MM.1S (cell line): ENCODE measurements at regions not wholly inside any gene's neighbourhood (a gene's known extent, or its start where the extent isn't known, plus 50 kb on each side); places are given as distances from the start of the nearest gene placed in this dataset.
A peak's percentile ranks its signal among the peaks of the same experiment; 100 is the strongest.

Experiments used
- DNase-seq: peaks from one replicate; pipeline ENCODE4 v3.0.0-alpha.2; 2015
- H2AFZ ChIP-seq: fragments of 300-600 bp; sonication (generic); 2 replicates; pipeline ENCODE4 v1.6.0; 2016; ENCODE audit warnings: antibody characterized with exemption, low read length
- H3F3A ChIP-seq: fragments of 300-600 bp; sonication (generic); 2 replicates; pipeline ENCODE4 v1.6.1; 2016; ENCODE audit warnings: mild to moderate bottlenecking, antibody characterized with exemption, low read length, moderate library complexity, mixed read lengths; ENCODE audit not compliant: insufficient read depth
- H3K27ac ChIP-seq: fragments of 300-600 bp; sonication (generic); 2 replicates; pipeline ENCODE4 v1.5.1; 2016; ENCODE audit warnings: mild to moderate bottlenecking, low read length
- H3K27me3 ChIP-seq: fragments of 300-600 bp; sonication (generic); replicated peaks from 2 replicates; pipeline ENCODE4 v1.6.0; 2016; ENCODE audit warnings: low read length; ENCODE audit not compliant: insufficient read depth
- H3K36me3 ChIP-seq: fragments of 300-600 bp; sonication (generic); replicated peaks from 2 replicates; pipeline ENCODE4 v1.6.1; 2016; ENCODE audit warnings: mild to moderate bottlenecking, low read length, mixed read lengths; ENCODE audit not compliant: insufficient read depth
- H3K4me1 ChIP-seq: fragments of 300-600 bp; sonication (generic); 2 replicates; pipeline ENCODE4 v1.6.1; 2016; ENCODE audit warnings: low read length, mixed read lengths
- H3K4me2 ChIP-seq: fragments of 300-600 bp; sonication (generic); 2 replicates; pipeline ENCODE4 v1.6.0; 2016; ENCODE audit warnings: low read depth, low read length
- H3K4me3 ChIP-seq: fragments of 300-600 bp; sonication (generic); 2 replicates; pipeline ENCODE4 v1.5.1; 2016; ENCODE audit warnings: low read length, mixed read lengths
- H3K79me2 ChIP-seq: fragments of 300-600 bp; sonication (generic); 2 replicates; pipeline ENCODE4 v1.6.1; 2016; ENCODE audit warnings: mixed run types, low read length, mixed read lengths
- H3K9ac ChIP-seq: fragments of 300-600 bp; sonication (generic); 2 replicates; pipeline ENCODE4 v1.6.1; 2016; ENCODE audit warnings: low read length, mixed read lengths
- H3K9me2 ChIP-seq: fragments of 300-600 bp; sonication (generic); replicated peaks from 2 replicates; pipeline ENCODE4 v1.6.1; 2016; ENCODE audit warnings: mild to moderate bottlenecking, low read length, mixed read lengths; ENCODE audit not compliant: insufficient read depth
- H3K9me3 ChIP-seq: fragments of 300-600 bp; sonication (generic); replicated peaks from 2 replicates; pipeline ENCODE4 v1.6.1; 2016; ENCODE audit warnings: mild to moderate bottlenecking, low read length, mixed read lengths; ENCODE audit not compliant: insufficient read depth
- H4K20me1 ChIP-seq: fragments of 300-600 bp; sonication (generic); 2 replicates; pipeline ENCODE4 v1.6.1; 2016; ENCODE audit warnings: mild to moderate bottlenecking, low read length, moderate library complexity, mixed read lengths; ENCODE audit not compliant: insufficient read depth
- CTCF ChIP-seq: fragments of 300-600 bp; sonication (generic); IDR thresholded peaks from 2 replicates; pipeline ENCODE4 v1.5.1; 2016; ENCODE audit warnings: antibody characterized with exemption, low read length, mixed read lengths
- EZH2 ChIP-seq: fragments of 300-600 bp; sonication (generic); optimal IDR thresholded peaks from 2 replicates; pipeline ENCODE3; 2017; ENCODE audit warnings: low read depth, mild to moderate bottlenecking, antibody characterized with exemption, low read length, mixed read lengths
- EZH2phosphoT487 ChIP-seq: fragments of 300-600 bp; sonication (generic); IDR thresholded peaks from 2 replicates; pipeline ENCODE4 v1.6.1; 2018; ENCODE audit warnings: antibody characterized with exemption, low read length

DNA sequence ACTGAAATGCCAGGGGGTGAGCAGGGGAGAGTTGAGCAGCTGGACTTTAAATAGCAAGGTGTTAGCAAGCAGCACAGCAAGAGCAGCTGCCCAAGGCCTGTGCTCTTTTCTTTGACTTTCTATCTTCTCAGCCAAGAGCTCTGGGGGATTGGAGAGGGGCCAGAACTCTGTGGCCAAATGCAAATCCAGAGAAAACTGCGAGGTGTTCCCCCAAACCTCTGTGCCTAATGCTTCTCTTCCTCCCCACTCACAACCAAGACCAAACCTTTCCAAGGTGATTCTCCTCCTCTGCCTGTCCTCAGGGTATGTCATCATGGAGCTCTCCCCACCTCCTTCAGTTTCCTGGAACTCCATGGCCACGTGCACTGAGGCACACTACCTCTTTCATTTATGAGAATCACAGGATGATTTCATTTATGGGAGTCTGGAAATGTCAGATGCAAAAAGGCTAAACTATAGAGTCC, 118.7 kb upstream of the WWC1 start:
- no peak overlapping the region for H3K4me2 ChIP-seq
- H3K9ac ChIP-seq, result no peak overlapping the region
- peaks cover 24% of the 10 kb centered on the region for H3K4me1 ChIP-seq
- H2AFZ ChIP-seq, result no peak overlapping the region
- TF ChIP-seq EZH2phosphoT487 (no peak), EZH2 (no peak), CTCF (no peak)
- H4K20me1 ChIP-seq, result no peaks in the 10 kb centered on the region
- H3K9me3 ChIP-seq, result no peaks in the 10 kb centered on the region
- no peak for DNase-seq
- no peaks in the 10 kb centered on the region for H3K9me2 ChIP-seq
- H3K79me2 ChIP-seq, result no peaks in the 10 kb centered on the region
- H3F3A ChIP-seq, result peaks cover 13% of the 10 kb centered on the region
- H3K27ac ChIP-seq, result no peak overlapping the region
- H3K4me3 ChIP-seq, result no peak overlapping the region
- no peaks in the 10 kb centered on the region for H3K36me3 ChIP-seq
- H3K27me3 ChIP-seq, result no peaks in the 10 kb centered on the region; the same call in 1 of the 2 replicates

- no peaks in the 10 kb centered on the region for H4K20me1 ChIP-seq
- peak; percentile 98 for DNase-seq
- H3K27ac ChIP-seq, result peak overlapping the region; percentile 77
- H3K79me2 ChIP-seq, result no peaks in the 10 kb centered on the region
- no peak for TF ChIP-seq EZH2phosphoT487
- no peak for TF ChIP-seq CTCF
- no peak for TF ChIP-seq EZH2
- H3F3A ChIP-seq, result peaks cover 13% of the 10 kb centered on the region
- H3K4me2 ChIP-seq, result peak overlapping the region; percentile 64
- H3K27me3 ChIP-seq, result no peaks in the 10 kb centered on the region; the same call in 1 of the 2 replicates
- peaks cover 24% of the 10 kb centered on the region for H3K4me1 ChIP-seq
- peak overlapping the region; percentile 51; the same call in 1 of the 2 replicates for H2AFZ ChIP-seq
- no peaks in the 10 kb centered on the region for H3K9me2 ChIP-seq
- H3K9ac ChIP-seq, result peak overlapping the region; percentile 45
- no peaks in the 10 kb centered on the region for H3K36me3 ChIP-seq
- no peak overlapping the region for H3K4me3 ChIP-seq
- H3K9me3 ChIP-seq, result no peaks in the 10 kb centered on the region
Measured at GRCh38 chr5:168174376-168174775, 117.1 kb upstream of the WWC1 start.

GRCh38 chr5:168176251-168176650, 115.2 kb upstream of the WWC1 start:
- H3F3A ChIP-seq, result peaks cover 13% of the 10 kb centered on the region
- DNase-seq, result no peak
- no peak overlapping the region for H3K27ac ChIP-seq
- no peaks in the 10 kb centered on the region for H3K79me2 ChIP-seq
- H3K27me3 ChIP-seq, result no peaks in the 10 kb centered on the region; the same call in 1 of the 2 replicates
- TF ChIP-seq EZH2 (no peak), CTCF (no peak), EZH2phosphoT487 (no peak)
- H3K9me2 ChIP-seq, result no peaks in the 10 kb centered on the region
- no peak overlapping the region for H2AFZ ChIP-seq
- H3K4me2 ChIP-seq, result no peak overlapping the region
- peaks cover 24% of the 10 kb centered on the region for H3K4me1 ChIP-seq
- H4K20me1 ChIP-seq, result no peaks in the 10 kb centered on the region
- H3K9ac ChIP-seq, result no peak overlapping the region
- no peaks in the 10 kb centered on the region for H3K9me3 ChIP-seq
- no peak overlapping the region for H3K4me3 ChIP-seq
- no peaks in the 10 kb centered on the region for H3K36me3 ChIP-seq
